Heart right ventricle (tissue), 16 donors: ENCODE measurements at regions not wholly inside any gene's neighbourhood (a gene's known extent, or its start where the extent isn't known, plus 50 kb on each side); places are given as distances from the start of the nearest gene placed in this dataset.

Experiments
- ATAC-seq, 8 donors: fragments of 200-7000 bp; cut with Tn5 transposase; one replicate each; pipeline ENCODE4 v1.9.1; 2020; ENCODE audit warnings: mild to moderate bottlenecking in 8 of 8, moderate library complexity in 8 of 8, moderate number of reproducible peaks in 1 of 8
- DNase-seq, 2 donors: peaks; one replicate each; pipeline ENCODE4 v3.0.0-alpha.2; 2020
- H3K27ac ChIP-seq, 10 donors: fragments of 200-600 bp; sonication (generic) in 2 of 10; one replicate each; pipeline versions ENCODE4 v1.5.0 to v1.8.0; 2020 to 2022; ENCODE audit warnings: mild to moderate bottlenecking in 3 of 10
- H3K27me3 ChIP-seq, 7 donors: fragments of 200-600 bp; one replicate each; pipeline ENCODE4 v1.8.0; 2021 to 2022; ENCODE audit warnings: mild to moderate bottlenecking in 2 of 7
- H3K36me3 ChIP-seq, 9 donors: fragments of 200-600 bp; sonication (generic) in 1 of 9; one replicate each; pipeline versions ENCODE4 v1.5.0 to v1.8.0; 2020 to 2022; ENCODE audit warnings: mild to moderate bottlenecking in 2 of 9
- H3K4me1 ChIP-seq, 9 donors: fragments of 200-600 bp; sonication (generic) in 1 of 9; one replicate each; pipeline versions ENCODE4 v1.5.0 to v1.8.0; 2020 to 2022; ENCODE audit warnings: mild to moderate bottlenecking in 4 of 9
- H3K4me3 ChIP-seq, 10 donors: fragments of 200-600 bp; sonication (generic) in 2 of 10; one replicate each; pipeline versions ENCODE4 v1.5.0 to v1.8.0; 2020 to 2022; ENCODE audit warnings: mild to moderate bottlenecking in 7 of 10, moderate library complexity in 2 of 10
- H3K9me3 ChIP-seq, 11 donors: fragments of 200-600 bp in 10 of 11; sonication (generic) in 2 of 11; one replicate each; pipeline versions ENCODE4 v1.5.0 to v1.8.0; 2013 to 2022; ENCODE audit warnings: mild to moderate bottlenecking in 2 of 11, control low read depth in 1 of 11, moderate library complexity in 1 of 11
- WGBS, 2 donors: extraction: QIAGEN DNeasy Blood & Tissue Kit; methylation state at CpG; one replicate each; pipeline ENCODE4 v1.1.7; 2013; ENCODE audit warnings: inconsistent platforms in 1 of 2; 5-methylcytosine and 5-hydroxymethylcytosine counted together
- intact Hi-C, 10 donors: fragments of 100-400 bp; cut with DNase I; formaldehyde crosslinking; loops; one replicate each; pipeline versions ENCODE4 v1.11.1 to v1.14.2; 2022
- TF ChIP-seq, protein P1 (sequence below), 9 donors: fragments of 200-600 bp; sonication (generic) in 2 of 9; IDR thresholded peaks; one replicate each; pipeline versions ENCODE4 v1.5.0 to v1.8.0; 2021 to 2022; ENCODE audit warnings: antibody characterized with exemption in 9 of 9, mild to moderate bottlenecking in 5 of 9, moderate library complexity in 1 of 9
- donor health status: Arrhythmogenic right ventricular cardiomyopathy.
- donor health status: ischemic (EF 13 %, LVEDD 7.1; RV severe dilation, severe dysfunction).
- donor health status: healthy with polysubstance abuse.
- donor health status: DM: no; HTN: yes; CAD: no.
- donor health status: DM: no; HTN: no; CAD: no.
- donor health status: ischemic (EF 25% LVEDD 6.9; RV normal size, moderate dysfunction).
- donor health status: ischemic (EF 25% LVEDD 5.7; RV mildly dilated, moderate dysfunction).
- donor health status: healthy.
- donor health status: DM: yes; HTN: yes; CAD: no.
- donor health status: Ischemic cardiomyopathy.
- donor health status: ischemic (EF 35%, LVEDD 5.7; RV mildly dilated, moderate dysfunction).
- donor health status: nonischemic (EF 11% LVEDD 7.7; RV severe dilation, severe dysfunction).
- donor health status: DM: yes; HTN: yes; CAD: no.
- donor health status: PGD.
- donor health status: ischemic (EF 29% LVEDD 5.4; RV normal size, mild dysfunction).
- donor health status: nonischemic (EF 23%, LVEDD 6.1; RV moderate dilation, normal function).

DNA sequence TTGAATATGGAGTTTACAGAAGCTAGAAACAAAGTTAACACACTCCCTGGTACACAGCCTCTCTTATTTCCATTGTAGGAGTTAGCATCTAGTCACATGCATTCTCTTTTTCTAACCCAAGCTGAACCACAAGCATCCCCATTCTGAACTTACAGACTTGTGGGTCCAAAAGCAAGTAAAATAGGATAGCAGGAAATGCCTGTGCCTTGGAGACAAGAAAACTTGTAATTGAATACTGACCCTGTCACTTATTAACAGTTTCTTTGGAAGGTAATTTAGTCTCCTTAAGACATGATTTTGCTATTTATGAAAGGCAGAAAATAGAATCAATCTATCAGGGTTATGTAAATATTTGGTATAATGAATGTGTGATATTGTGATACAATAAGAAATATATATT is 353.6 kb downstream of the TLE4 start:
- intact Hi-C loops: loop anchor here in 1 of 10 donors (10.0 kb wide), 1 partner anchor 139 kb away; no protein-coding TSS in a partner anchor
- H3K4me3 ChIP-seq: no peak overlapping the region
- TF ChIP-seq, protein P1, sequence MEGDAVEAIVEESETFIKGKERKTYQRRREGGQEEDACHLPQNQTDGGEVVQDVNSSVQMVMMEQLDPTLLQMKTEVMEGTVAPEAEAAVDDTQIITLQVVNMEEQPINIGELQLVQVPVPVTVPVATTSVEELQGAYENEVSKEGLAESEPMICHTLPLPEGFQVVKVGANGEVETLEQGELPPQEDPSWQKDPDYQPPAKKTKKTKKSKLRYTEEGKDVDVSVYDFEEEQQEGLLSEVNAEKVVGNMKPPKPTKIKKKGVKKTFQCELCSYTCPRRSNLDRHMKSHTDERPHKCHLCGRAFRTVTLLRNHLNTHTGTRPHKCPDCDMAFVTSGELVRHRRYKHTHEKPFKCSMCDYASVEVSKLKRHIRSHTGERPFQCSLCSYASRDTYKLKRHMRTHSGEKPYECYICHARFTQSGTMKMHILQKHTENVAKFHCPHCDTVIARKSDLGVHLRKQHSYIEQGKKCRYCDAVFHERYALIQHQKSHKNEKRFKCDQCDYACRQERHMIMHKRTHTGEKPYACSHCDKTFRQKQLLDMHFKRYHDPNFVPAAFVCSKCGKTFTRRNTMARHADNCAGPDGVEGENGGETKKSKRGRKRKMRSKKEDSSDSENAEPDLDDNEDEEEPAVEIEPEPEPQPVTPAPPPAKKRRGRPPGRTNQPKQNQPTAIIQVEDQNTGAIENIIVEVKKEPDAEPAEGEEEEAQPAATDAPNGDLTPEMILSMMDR (IDR thresholded peaks at IDR 0.05): no peak
- H3K27ac ChIP-seq: no peak overlapping the region
- H3K36me3 ChIP-seq: no peaks in the 10 kb centered on the region
- H3K4me1 ChIP-seq: no peaks in the 10 kb centered on the region
- DNase-seq: no peak
- ATAC-seq: no peak
- no peaks in the 10 kb centered on the region for H3K27me3 ChIP-seq
- H3K9me3 ChIP-seq: peaks cover 0 to 2% (median 0%) of the 10 kb centered on the region in 11 donors

DNA sequence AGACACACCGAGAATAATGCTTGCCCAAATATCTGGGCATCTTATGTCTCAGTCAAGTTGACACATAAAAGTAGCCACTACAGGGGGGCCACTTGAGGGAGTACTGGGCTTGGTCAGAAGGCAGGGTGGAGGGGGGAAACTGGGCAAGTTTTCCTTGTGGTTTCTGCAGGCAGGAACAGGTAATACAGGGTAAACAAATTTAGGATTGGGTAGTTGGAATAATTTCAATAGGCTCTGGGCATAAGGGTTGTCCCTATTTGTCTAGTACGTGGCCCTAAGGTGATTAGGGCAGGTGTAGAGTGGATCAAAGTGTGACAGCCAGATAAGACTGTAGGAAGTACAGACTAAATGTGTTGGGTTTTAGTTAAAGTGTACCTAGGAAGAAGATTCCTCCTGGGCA is 353.1 kb downstream of the TLE4 start:
- Histone ChIP-seq H3K27me3 (no peaks in the 10 kb centered on the region), H3K27ac (no peak overlapping the region), H3K4me3 (no peak overlapping the region), H3K36me3 (no peaks in the 10 kb centered on the region), H3K4me1 (no peaks in the 10 kb centered on the region), H3K9me3 (peaks cover 0 to 2% (median 0%) of the 10 kb centered on the region in 11 donors)
- intact Hi-C loops: loop anchor here in 1 of 10 donors (10.0 kb wide), 1 partner anchor 140 kb away; no protein-coding TSS in a partner anchor
- no peak for ATAC-seq
- no peak for DNase-seq
- WGBS, 2 donors: 47 to 80% methylated on average over 2 of the region's 2 CpGs
- TF ChIP-seq, protein P1 (IDR thresholded peaks at IDR 0.05): no peak

DNA sequence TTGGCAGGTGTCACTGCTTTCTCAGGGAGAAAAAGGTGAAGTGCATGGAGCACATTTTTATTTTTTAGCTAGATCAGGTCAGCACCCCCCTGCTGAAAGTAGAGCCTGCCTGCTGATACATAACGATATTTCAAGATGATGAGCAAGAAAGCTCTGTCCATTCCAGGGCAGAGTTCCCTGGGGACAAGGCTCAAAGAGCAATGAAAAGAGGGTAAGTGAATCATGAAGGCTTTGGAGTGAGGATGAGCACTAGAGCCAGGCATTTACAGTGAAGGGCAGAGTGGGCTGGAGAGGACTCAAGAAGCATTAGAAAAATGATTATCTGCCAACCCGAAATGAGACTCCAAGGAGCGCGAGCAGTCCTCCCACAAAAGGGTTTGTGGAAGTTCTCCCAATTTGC is 345.7 kb downstream of the TLE4 start:
- no peaks in the 10 kb centered on the region for H3K9me3 ChIP-seq
- H3K27ac ChIP-seq: no peak overlapping the region
- H3K4me1 ChIP-seq: no peaks in the 10 kb centered on the region
- H3K36me3 ChIP-seq: no peaks in the 10 kb centered on the region
- no peak overlapping the region for H3K4me3 ChIP-seq
- 76 to 85% methylated on average over 4 of the region's 4 CpGs for WGBS, 2 donors
- DNase-seq: no peak
- no peaks in the 10 kb centered on the region for H3K27me3 ChIP-seq
- intact Hi-C loops: no loop called here
- TF ChIP-seq, protein P1 (IDR thresholded peaks at IDR 0.05): no peak
- no peak for ATAC-seq

DNA sequence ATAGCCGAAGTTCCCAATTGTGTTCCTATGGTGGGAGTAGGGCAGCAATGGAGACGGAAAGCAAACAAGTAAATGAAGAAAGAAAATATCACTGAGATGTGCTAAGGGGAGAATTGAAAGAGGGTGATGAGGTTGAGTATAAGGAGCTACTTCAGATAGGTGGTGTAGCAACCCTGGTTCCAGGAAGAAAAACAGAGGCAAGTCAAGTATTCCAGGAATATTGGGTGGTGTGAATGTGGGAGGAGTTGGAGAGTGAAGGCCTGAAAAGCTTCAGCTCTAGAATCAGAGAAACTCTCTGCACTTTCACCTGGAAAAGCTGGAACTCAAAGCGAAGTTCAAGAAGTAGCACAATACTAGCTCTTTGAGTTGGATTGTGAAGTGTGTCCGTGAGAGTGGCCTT is 342.1 kb downstream of the TLE4 start:
- Histone ChIP-seq H3K27me3 (no peaks in the 10 kb centered on the region), H3K4me3 (no peak overlapping the region), H3K4me1 (no peaks in the 10 kb centered on the region), H3K27ac (no peak overlapping the region), H3K36me3 (no peaks in the 10 kb centered on the region), H3K9me3 (no peaks in the 10 kb centered on the region)
- TF ChIP-seq, protein P1 (IDR thresholded peaks at IDR 0.05): no peak
- 95 to 96% methylated on average over 4 of the region's 4 CpGs for WGBS, 2 donors
- ATAC-seq (no peak), DNase-seq (no peak)
- intact Hi-C loops: no loop called here
